IPS-18c (cell line): ENCODE measurements at regions not wholly inside any gene's neighbourhood (a gene's known extent, or its start where the extent isn't known, plus 50 kb on each side); places are given as distances from the start of the nearest gene placed in this dataset.
"Not testable (repeated sequence)": the region's sequence is repeated elsewhere in the genome, so short reads cannot be mapped to it uniquely, and the experiment has no call there.

ENCODE experiments used
- H3K4me3 ChIP-seq: 2 replicates; pipeline ENCODE4 v1.7.0; 2013; ENCODE audit warnings: low read depth, mild to moderate bottlenecking, low read length, moderate library complexity; ENCODE audit not compliant: insufficient read depth
- H3K9me3 ChIP-seq: one replicate; pipeline ENCODE4 v1.6.1; 2013; ENCODE audit warnings: mild to moderate bottlenecking, low read length, moderate library complexity; ENCODE audit not compliant: control insufficient read depth, insufficient read depth

DNA sequence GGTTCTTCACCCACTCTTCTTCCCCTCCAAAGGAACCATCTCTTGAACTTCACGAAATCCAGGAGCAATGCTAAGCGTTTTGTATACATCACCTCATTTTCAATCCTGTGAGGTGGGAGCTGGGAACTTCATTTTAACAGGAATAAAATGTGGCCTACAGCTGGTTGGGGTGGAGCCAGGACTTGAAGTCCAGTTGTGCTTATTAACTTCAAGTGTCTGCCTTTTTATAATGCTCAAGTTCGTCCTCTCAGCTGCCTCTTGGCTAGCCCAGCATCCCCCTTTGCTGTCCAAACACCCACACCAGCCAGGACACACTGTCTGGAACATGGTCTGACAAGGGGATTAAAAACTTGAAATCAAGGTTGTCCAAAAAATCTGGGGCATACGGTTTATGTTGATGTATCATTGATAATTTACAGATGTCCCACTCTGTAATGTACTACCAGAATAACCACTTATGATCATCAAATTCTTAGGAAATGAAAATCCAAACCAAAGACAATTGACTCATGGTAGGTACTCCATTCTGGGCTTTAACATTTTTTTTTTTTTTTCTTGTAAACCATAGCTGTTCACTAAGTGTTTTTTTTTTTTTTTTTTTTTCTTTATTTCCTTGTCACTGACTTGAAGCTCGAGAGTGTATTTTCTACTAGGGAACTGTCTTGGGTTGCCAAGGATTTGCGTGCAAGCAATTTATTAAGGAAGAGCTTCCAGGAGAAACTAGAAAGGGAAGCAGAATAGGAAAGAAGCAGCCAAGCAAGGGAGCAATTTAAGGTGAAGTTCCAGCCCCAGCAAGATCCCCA is 252.3 kb downstream of the EFCAB11 start:
- H3K9me3 ChIP-seq, result peaks cover 4% of the 10 kb centered on the region
- peak overlapping the region; percentile 32; the same call in 1 of the 2 replicates for H3K4me3 ChIP-seq

DNA sequence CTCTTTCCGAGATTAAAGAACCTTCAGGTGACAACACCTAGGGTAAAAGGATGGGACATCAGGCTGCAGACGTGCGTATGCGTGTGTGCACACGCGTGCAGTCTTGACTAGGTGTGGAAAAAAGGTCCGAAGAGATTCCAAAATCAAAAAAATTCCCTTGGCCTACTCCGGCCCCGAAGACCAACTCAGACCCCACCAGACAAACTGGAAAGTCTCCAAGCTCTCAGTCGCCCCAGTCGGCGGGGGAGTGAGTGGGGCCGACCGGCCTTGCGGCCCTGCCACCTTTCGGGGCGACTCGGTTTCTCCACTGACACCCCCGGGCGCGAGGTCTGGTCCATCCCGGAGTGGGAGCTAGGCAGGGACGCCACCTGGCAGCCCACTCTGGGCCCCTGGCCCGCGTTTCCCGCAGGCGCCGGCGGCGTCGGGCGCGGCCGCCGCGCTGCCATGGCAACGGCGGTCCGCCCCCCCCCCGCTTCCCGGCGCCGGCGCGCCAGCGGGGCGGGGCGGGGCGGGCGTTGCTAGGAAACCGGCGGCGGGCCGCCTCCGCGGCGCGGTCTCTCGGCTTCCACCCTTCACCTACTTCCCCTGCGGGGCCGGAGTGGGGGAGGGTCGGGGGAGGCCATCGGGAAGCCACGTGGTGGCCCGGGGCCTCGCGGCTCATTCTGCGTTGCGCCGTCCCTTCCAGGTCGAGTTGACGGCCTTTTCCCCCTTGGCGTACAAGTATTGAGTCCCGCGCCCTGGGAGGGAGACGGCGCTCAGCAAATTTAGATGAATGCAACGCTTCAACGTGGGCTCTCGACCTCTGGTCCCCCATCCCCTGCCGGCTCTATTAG is 253.1 kb downstream of the EFCAB11 start:
- H3K4me3 ChIP-seq, result peak overlapping the region; percentile 66
- H3K9me3 ChIP-seq, result peaks cover 2% of the 10 kb centered on the region

- Histone ChIP-seq H3K4me3 (no peak overlapping the region), H3K9me3 (no peaks in the 10 kb centered on the region)
Observed at GRCh38 chr14:89700801-89701200, 253.7 kb downstream of the EFCAB11 start.

GRCh38 chr14:89699071-89699470 is 255.5 kb downstream of the EFCAB11 start:
- Histone ChIP-seq H3K9me3 (no peaks in the 10 kb centered on the region), H3K4me3 (no peak overlapping the region)

- Histone ChIP-seq H3K9me3 (no peaks in the 10 kb centered on the region), H3K4me3 (0 out of 2 replicates have a peak overlapping the region, but pooled peaks have one; percentile 10)
Observed at GRCh38 chr14:89697281-89698060, 257.1 kb downstream of the EFCAB11 start.

GRCh38 chr14:89695846-89696245 is 258.7 kb downstream of the EFCAB11 start:
- no peaks in the 10 kb centered on the region for H3K9me3 ChIP-seq
- no peak overlapping the region for H3K4me3 ChIP-seq

DNA sequence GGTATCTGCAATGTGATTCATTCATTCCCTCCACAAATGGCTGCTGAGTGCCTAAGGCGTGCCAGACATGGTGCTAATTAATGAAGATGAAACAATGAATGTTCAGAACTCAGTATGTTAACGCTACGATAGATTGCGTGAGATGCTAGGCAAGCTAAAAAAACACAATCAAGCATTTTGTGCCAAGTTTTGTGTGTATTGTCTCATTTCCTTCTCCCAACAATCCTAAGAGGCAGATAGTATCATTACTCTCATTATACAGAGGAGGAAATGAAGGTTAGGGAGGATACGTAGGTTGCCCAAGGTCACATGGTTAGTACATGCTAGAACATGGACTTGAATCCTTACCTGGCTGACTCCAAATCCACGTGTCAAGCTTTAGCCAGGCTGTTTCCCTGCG is 264.4 kb downstream of the EFCAB11 start:
- Histone ChIP-seq H3K9me3 (no peaks in the 10 kb centered on the region), H3K4me3 (no peak overlapping the region)

DNA sequence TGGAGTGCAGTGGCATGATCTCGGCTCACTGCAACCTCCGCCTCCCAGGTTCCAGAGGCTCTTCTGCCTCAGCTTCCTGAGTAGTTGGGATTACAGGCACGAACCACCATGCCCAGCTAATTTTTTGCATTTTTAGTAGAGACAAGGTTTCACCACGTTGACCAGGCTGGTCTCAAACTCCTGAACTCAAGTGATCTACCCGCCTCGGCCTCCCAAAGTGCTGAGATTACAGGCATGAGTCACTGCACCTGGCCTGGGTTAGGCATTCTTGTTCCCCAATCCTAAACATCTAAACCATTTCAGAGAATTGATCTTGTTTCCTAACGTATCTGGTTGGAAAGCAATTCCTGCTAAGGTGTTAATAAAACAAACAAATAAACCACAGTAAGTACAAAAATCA is 264.8 kb downstream of the EFCAB11 start:
- not testable (repeated sequence) for H3K9me3 ChIP-seq, H3K4me3 ChIP-seq

- peaks cover 4% of the 10 kb centered on the region for H3K9me3 ChIP-seq
- H3K4me3 ChIP-seq, result no peak overlapping the region
Observed at GRCh38 chr14:89688507-89689211, 265.9 kb downstream of the EFCAB11 start.

GRCh38 chr14:89687129-89687528 is 267.4 kb downstream of the EFCAB11 start:
- H3K9me3 ChIP-seq, H3K4me3 ChIP-seq: not testable (repeated sequence)

- peaks cover 9% of the 10 kb centered on the region for H3K9me3 ChIP-seq
Observed at GRCh38 chr14:89684139-89684538, 267.1 kb upstream of the FOXN3 start.

DNA sequence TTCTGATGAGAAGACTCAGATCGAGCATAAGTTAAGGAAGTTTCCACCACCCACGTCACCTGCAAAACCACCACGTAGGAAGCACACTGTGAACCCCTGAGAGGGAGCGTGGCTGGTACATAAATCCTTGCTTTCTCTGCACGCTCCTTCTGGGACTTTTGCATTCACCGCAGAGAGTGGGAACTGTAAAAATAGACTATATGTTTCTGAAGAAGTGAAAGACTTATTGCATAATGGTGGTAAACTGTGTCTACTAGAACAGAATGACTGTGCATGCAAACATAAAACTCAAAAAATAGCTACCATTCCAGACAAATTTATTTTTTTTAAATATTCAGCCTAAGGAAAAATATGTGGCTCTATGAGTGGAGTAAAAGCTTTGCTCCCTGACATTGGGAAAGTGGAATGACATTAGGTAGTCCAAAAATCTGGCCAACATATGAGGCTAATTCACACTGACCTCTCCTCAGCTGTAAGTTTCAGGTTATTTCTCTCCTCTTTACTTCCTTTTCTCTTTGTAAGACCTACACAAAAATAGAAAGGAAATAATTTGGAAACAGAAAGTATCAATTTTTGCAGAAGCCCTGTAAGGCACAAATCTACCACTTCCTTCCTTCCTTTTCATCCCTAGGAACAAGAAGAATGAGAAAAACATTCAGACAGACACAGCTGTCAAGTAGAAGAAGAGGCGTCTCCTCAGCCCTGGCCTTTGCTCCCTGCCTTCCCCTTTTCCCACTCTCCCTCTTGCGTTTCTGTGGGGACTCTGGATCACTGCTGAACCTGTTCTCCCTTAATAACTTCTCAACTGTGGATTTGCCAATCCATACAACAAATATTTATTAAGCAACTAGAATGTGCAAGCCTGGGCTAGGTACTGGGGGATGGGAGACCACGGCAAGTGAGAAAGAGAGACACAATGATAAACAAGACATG is 264.3 kb upstream of the FOXN3 start:
- H3K4me3 ChIP-seq, result no peak overlapping the region
- H3K9me3 ChIP-seq, result peaks cover 9% of the 10 kb centered on the region

More at GRCh38 chr14:89684139-89684538, 267.1 kb upstream of the FOXN3 start:
- no peak overlapping the region for H3K4me3 ChIP-seq

DNA sequence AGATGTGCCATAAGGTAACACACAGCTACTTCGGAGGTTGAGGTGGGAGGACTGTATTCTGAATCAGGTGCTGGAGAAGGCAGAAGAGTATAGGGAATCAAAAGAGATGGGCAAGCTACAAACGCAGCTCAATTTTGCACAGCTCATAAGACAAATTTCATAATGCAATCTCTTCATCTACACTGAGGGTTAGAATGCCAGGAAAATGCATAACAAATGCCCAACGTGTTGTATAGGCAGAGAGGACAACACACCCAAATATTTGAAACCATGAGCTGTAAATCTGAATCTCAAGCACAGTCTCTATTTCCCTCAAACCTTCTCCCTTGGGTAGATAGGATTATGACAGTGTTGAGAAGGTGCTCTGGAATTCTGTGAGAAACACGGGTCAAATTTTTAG is 263.1 kb upstream of the FOXN3 start:
- H3K9me3 ChIP-seq, result peaks cover 9% of the 10 kb centered on the region
- H3K4me3 ChIP-seq, result no peak overlapping the region

GRCh38 chr14:89678768-89679167 is 261.7 kb upstream of the FOXN3 start:
- H3K9me3 ChIP-seq, result peaks cover 6% of the 10 kb centered on the region
- no peak overlapping the region for H3K4me3 ChIP-seq

DNA sequence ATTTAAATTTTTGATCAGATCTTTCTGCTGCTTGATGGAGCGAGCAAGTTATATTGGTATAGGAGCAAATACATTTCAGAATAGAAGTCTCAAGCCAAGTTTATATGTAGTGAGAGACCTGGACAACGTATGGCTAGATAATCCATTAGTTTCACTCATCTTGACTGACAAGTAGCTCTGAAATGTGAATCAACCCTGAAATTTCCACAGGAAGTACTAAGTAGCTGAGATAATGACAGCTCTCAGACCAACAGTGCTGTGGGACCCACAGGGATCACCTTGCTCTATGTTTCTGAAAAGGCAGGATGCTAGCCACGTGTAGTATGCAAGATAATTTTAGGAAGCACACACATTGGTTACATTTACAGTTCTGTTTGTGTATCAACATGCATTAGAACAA is 258.6 kb upstream of the FOXN3 start:
- no peak overlapping the region for H3K4me3 ChIP-seq
- H3K9me3 ChIP-seq, result no peaks in the 10 kb centered on the region

DNA sequence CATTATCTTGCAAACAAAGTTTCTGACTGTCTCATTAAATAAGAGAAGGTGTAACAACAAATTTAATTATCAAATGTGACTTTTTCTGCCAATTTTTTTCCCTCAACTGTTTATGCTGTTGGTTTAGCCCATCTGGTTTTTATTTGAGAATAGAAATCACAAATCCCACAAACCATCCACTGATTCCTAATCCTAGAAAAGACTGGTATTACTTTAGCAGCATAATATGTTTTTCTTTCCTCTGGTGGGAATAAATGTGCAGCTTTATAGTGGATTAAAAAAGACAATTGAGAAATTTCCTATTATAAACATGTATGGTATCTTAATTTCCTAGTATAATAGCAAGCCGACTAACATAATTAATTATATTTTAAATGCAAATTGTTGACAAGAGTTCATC is 257.9 kb upstream of the FOXN3 start:
- Histone ChIP-seq H3K9me3 (no peaks in the 10 kb centered on the region), H3K4me3 (no peak overlapping the region)
